HG03045 (cell line): ENCODE measurements at regions not wholly inside any gene's neighbourhood (a gene's known extent, or its start where the extent isn't known, plus 50 kb on each side); places are given as distances from the start of the nearest gene placed in this dataset.

Experiments used
- ATAC-seq: cut with Tn5 transposase; IDR thresholded peaks from one replicate; pipeline ENCODE4 v1.9.1; 2021; ENCODE audit warnings: mild to moderate bottlenecking, moderate library complexity; ENCODE audit not compliant: unreplicated experiment

- no peak for ATAC-seq
These were observed 197.8 kb downstream of the FSCB start for GRCh38 chr14:44309331-44309730.

- no peak for ATAC-seq
These were observed 206.2 kb downstream of the FSCB start for GRCh38 chr14:44300916-44301315.

DNA sequence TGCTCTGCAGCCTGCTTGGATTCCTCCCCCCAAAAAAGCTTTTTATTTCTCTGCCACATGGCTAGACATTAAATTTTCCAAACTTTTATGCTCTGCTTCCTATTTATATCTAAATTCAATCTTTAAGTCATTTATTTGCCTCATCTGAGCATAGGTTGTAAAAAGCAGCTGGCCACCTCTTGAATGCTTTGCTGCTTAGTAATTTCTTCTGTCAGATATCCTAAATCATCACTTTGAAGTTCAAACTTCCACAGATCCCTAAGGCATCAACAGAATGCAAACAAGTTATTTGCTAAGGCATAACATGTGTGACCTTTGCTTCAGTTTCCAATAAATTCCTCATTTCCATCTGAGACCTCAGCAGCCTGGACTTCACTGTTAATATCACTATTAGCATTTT, 209.6 kb downstream of the FSCB start:
- ATAC-seq, result no peak

DNA sequence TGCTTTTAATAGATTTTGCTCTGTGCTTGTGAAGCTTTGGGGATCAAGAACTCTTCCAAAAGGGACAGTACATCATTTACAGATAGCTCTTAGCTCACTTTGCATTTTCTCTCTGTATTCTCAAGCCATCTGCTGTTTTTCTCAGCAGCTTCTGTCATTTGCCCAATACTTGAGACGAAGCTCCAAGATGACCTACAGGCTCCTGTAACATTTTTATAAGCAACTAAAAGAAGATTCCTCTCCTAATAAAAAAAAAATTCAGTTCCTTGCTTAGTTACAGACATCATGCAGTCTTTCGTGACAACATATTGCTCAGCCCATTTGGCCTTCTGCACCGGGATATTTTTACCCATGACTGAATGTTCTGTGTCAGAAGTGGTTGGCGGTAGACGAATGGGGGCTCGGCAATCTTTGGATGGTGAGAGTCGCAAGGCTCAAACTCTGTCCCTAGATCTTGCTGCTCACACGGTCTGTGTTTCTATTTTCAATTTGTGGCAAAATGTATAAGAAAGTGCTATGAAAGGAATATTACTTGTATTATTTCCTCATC, 215.6 kb downstream of the FSCB start:
- ATAC-seq, result no peak

GRCh38 chr14:44287858-44288257, 219.2 kb downstream of the FSCB start:
- ATAC-seq, result no peak

DNA sequence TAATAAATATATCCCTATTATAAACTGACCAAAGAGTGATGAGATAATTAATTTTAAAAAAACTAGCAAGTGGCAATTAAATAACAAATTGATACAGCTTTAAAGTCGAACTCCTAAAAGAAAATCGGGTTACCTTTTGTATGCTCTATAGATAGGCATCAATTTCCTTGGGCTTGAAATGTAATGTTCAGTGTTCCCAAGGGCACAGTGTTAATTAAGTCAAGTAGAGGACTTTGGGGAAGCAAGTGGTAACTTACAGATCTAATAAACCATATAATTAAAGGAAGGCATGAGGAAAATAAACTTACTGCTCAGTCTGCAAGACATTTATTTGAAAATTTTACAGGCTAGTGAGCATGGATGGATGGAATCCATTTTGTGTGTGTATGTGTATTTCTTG, 220.9 kb downstream of the FSCB start:
- no peak for ATAC-seq

GRCh38 chr14:44283836-44284235, 223.2 kb downstream of the FSCB start:
- no peak for ATAC-seq

DNA sequence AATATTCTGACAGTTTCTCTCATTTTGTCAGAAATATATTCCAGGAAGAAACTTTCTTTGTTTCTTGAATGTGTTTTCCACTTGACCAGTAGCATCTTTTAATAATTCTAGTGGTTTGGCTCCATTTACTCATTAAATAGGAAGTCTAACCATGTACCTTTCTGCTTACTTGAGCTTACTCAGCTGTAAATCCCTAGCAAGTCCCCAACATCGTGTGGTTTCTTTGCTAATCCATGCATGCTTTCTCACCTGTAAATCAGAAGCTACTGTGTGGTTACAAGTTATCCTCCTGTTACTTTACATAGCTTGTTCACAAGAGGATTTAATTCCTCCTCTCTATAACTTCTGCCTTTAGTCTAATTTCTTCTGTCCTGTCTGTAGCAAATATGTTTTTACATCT, 227.7 kb downstream of the FSCB start:
- no peak for ATAC-seq

DNA sequence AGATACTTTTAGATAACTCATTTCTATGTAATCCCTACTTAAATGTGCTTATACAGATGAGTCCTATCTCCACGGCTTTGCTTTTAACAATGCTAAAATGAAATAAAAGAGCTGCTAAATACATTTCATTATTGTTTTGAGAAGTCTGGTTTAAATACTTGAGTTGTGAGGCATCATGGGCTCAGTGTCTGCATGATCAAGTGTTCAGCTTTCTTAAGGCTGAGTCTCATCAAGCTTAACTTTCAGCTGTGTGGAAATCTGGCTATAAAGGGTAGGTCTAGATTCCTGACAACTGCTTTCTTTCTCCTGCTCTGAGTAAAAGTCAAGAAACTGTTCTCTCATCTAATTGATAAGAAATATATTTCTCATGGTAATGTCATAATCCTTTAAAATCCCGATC, 235.4 kb downstream of the FSCB start:
- ATAC-seq, result no peak

GRCh38 chr14:44271006-44271405, 236.1 kb downstream of the FSCB start:
- no peak for ATAC-seq

DNA sequence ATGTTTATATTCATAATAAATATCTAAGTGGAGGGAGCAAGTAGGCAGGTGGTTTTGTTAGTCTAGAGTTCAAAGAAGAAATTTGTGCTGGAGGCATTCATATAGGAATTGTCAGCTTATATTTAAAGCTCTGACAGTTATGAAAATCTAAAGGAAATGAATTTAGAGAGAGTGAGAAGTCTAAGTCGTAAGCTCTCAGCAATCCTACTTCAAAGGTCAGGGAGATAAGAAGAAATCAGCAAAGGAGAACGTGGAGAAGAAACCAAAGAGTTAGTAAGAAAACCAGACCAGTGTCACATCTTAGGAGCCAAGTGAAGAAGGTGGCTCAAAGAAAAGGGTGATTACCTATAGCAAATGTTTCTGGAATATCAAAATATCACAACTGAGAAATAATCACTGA, 241.8 kb downstream of the FSCB start:
- ATAC-seq, result no peak

GRCh38 chr14:44215660-44216059, 291.4 kb downstream of the FSCB start:
- ATAC-seq, result no peak

DNA sequence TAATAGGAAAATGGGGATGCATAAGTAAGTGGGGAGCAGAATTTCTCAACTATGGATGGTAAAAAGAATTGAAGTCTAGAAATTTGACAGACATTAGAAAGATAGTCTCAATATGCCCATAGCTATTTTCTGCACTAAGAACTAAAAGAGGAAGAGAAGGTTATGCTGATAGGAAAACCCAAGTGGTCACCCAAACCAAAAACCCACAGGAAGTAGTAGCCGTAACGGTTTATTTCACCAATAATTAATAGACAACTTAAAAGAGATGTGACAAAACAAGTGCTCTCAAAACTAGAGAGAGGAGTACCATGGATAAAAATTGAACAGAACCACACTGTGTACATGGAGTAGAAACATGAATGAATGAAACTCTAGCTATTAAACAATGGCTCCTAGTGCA, 295.4 kb downstream of the FSCB start:
- no peak for ATAC-seq

DNA sequence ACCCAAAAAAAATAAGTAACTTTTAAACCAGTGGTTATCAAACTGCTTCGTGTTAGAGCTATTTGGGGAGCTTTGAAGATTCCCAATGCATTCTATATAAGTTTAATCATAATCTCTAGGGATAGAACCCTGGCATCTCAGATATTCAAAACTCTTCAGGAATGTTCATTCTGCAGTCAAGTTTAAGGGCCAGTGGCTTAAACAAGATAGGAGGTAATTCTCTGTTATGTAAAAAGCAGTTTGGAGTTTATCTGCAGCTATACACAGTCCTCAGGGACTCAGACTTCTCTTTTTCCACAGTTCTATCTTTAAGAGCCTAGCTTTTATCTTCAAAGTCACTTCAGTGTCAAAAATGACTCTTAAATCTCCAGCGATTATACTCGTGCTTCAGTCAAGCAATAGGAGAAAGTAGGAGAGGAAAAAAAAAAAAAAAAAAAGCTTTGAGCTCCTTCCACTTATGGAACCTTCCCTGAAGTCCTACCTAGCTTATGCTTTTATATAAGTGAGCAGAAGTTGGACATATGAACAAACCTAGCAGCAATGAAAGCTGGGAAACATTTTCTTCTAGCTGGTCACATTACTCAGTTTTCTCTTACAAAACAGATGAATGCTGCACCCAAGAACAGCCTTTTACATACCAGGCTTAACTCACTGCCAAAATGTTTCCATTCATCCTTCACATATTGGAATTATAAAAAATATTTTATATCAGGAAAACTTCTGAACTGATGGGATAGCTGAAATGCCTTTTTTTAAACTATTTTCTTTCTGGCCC, 302.8 kb downstream of the FSCB start:
- no peak for ATAC-seq

GRCh38 chr14:44180975-44181374, 326.1 kb downstream of the FSCB start:
- ATAC-seq, result no peak

- no peak for ATAC-seq
These were observed 336.5 kb downstream of the FSCB start for GRCh38 chr14:44170556-44170955.

GRCh38 chr14:44170101-44170500, 337.0 kb downstream of the FSCB start:
- ATAC-seq, result no peak

DNA sequence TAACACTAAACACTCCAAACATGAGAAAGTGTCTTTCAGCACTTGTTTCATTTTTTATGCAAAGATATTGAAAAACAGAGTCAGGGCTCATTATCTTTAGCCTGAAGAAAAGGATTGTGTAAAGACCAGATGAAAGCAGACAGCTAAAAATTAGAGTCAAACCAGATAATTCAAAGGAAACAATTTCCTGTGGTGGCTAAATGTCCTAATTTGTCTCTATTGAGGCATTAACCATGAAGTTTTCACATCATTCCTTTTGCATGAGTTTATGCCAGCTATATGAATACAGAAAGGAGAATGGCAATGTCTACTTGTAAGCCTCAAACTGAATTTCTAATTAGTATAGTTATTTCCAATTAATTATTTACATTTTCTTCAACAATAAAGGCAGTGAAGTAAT, 338.5 kb downstream of the FSCB start:
- no peak for ATAC-seq

DNA sequence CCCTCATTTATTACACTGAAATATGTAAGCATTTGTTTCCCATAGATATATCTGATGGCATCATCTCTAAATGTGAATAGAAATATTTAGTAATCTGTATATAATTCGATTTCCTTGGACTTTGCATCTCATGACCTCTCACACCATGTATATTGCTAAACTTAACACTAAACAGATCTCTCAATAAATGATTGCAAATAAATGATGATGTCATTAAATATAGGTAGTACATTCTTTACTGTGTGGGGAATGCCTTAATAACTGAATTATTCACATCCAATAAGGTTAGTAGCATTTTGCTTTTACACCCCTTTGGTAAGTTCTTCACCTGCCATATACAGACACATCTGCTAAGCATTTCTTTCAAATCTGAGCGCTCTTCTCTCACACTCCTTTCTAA, 340.5 kb downstream of the FSCB start:
- ATAC-seq, result no peak

DNA sequence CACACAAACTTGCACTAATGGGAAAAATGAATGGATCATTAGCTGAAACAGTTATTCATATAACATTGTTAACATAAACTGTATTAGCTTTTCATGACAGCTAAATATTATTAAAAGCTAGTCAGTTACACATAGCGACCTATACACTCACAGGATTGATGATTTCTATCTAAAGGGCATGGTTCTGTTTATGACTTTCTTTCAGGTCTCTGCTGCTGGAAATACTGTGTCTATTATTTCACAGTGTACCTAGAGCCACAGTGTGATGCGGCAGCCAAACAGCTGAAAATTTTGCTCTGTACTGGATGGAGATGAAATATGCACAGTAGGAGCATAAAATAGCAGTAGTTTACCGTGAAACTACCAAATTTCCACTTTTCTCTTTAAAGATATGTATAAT, 341.1 kb downstream of the FSCB start:
- ATAC-seq, result no peak

- ATAC-seq, result no peak
These were observed 341.8 kb downstream of the FSCB start for GRCh38 chr14:44165286-44165685.

DNA sequence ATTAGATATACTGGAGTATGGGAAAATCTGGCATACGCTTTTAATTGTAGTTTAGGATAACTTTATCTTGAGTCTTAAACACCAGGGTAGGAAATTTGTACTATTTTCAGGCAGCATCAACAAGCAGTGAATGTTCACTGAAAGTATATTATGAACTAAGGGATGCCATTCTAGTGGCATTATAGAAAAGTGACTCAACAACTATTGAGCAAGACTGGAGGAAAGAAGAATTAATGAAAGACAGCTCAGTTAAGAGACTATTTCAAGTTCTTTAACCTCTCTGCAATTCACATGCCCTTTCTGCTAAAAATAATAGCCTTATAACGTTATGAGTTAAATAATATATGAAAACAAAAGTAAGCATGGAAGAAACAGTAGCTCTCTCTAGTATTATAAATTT, 343.1 kb downstream of the FSCB start:
- no peak for ATAC-seq

DNA sequence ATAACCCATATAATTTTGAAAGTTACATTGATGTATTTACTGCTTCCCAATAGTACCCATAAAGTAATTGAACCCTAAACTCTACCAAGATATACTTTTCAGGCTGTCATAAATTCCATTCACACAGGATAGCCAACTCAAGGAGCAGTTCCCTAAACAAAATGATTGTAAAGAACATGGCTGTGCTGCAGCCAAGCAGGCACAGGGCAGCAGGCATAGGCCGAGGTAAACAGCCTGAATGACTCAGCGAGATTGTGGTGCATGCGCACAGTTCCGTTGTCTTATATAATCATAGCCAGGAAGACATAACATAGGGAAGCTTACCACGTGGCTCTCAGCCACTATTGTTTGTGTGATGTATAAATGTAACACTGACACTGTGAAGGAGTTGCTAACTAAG, 344.9 kb downstream of the FSCB start:
- no peak for ATAC-seq
